Skeletal muscle tissue (tissue), 3 donors: ENCODE measurements at regions not wholly inside any gene's neighbourhood (a gene's known extent, or its start where the extent isn't known, plus 50 kb on each side); places are given as distances from the start of the nearest gene placed in this dataset.

ENCODE experiments used
- H3K27ac ChIP-seq: one replicate; pipeline ENCODE4 v1.7.0; 2013; ENCODE audit warnings: mild to moderate bottlenecking, low read depth, low read length, inconsistent platforms
- H3K27me3 ChIP-seq, 3 donors: one replicate each; pipeline ENCODE4 v1.7.0; 2013; ENCODE audit warnings: low read length in 3 of 3; ENCODE audit not compliant: control insufficient read depth in 3 of 3, insufficient read depth in 3 of 3
- H3K36me3 ChIP-seq, 3 donors: one replicate each; pipeline ENCODE4 v1.7.0; 2013; ENCODE audit warnings: low read length in 3 of 3; ENCODE audit not compliant: control insufficient read depth in 3 of 3, insufficient read depth in 3 of 3
- H3K4me1 ChIP-seq, 3 donors: one replicate each; pipeline ENCODE4 v1.7.0; 2013; ENCODE audit warnings: low read length in 3 of 3, mild to moderate bottlenecking in 3 of 3; ENCODE audit not compliant: control insufficient read depth in 3 of 3, insufficient read depth in 3 of 3
- H3K4me3 ChIP-seq, 3 donors: one replicate each; pipeline ENCODE4 v1.7.0; 2013; ENCODE audit warnings: low read length in 3 of 3
- H3K9ac ChIP-seq, 3 donors: one replicate each; pipeline ENCODE4 v1.7.0; 2013; ENCODE audit warnings: low read length in 3 of 3, mild to moderate bottlenecking in 3 of 3, moderate library complexity in 2 of 3, low read depth in 1 of 3
- H3K9me3 ChIP-seq, 3 donors: one replicate each; pipeline ENCODE4 v1.7.0; 2013; ENCODE audit warnings: low read length in 3 of 3; ENCODE audit not compliant: control insufficient read depth in 3 of 3
- donor health status: Osteomylitis.

DNA sequence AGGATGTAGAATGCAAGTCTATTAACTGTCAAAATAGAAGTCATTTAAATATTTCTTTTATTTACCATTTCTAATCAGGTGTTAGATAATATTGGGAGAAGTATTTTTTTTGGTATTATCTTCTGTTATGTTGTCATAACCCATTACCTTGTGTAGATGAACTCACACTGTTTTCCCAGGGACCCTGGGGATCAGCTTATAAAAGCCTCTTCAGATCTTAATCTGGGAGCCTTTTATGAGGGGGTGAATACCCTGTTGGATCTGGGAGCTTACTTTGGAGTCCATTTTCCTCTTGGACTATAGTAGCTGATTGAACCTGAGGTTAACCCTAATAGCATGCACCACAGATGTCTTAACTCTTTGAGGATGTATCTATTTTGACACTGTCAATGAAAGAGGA lies 176.3 kb upstream of the ATP2B1 start:
- Histone ChIP-seq H3K9me3 (no peaks in the 10 kb centered on the region), H3K36me3 (no peaks in the 10 kb centered on the region), H3K9ac (no peak overlapping the region)

DNA sequence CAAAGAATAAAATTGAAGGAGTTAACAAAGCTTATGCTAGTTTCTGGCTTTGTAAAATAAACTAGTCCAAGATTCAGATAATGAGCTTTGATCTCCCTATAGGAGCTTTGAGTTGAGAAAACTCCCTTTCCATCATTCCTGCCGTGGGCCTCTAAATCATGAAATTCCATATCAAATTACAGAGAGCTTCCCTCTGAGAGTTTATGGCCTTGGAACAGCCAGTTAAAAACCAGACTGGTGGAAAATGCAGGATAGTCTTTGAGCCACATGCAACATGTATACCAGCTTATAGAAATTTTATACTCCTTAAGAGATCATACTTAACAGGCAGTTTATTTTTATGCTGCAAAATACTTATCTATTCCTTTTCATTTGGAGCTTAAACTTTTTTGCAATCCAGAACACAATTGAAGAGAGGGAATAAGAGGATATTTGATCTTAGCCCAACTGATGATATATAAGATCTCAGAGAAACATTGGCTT lies 175.8 kb upstream of the ATP2B1 start:
- H3K4me1 ChIP-seq = no peaks in the 10 kb centered on the region
- H3K27ac ChIP-seq = no peak overlapping the region
- no peak overlapping the region for H3K9ac ChIP-seq
- H3K4me3 ChIP-seq = no peak overlapping the region
- H3K27me3 ChIP-seq = no peaks in the 10 kb centered on the region
- no peaks in the 10 kb centered on the region for H3K36me3 ChIP-seq
- no peaks in the 10 kb centered on the region for H3K9me3 ChIP-seq

More for the DNA sequence above, 176.3 kb upstream of the ATP2B1 start:
- Histone ChIP-seq H3K4me3 (no peak overlapping the region), H3K4me1 (no peaks in the 10 kb centered on the region), H3K27ac (no peak overlapping the region), H3K27me3 (no peaks in the 10 kb centered on the region)

DNA sequence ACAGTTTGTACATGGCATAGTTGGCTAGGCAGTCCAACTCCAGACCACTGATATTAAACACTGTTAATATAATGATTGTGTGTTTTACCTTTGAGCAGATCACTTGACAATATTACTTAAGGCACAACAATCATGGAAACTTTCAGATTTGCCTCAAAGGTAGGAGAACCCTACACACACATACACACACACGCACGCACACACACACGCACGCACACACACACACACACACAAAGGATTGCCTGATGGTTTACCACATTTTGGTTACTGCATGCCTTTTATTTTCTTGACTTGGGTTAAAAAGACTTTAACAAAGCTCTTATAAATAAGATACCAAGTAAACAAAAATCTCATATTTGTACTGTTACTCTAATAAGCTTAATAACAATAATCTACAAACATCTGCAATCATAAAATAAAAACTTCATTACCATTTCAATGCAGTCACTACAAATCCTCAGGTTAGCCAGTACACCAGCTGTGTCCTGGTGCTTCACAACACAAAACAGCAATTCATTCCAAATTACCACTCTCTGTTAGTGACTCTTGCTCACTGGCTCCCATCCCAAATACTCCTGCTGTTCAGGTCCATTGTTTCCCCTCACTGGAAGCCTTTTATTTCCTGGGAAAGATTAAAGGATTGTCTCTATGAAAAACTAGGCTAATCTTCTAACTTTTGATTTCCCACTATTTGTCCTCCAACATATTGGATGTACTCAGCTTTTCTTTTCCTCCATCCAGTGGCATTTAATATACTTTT lies 175.2 kb upstream of the ATP2B1 start:
- no peak overlapping the region for H3K4me3 ChIP-seq
- H3K4me1 ChIP-seq = no peaks in the 10 kb centered on the region
- no peaks in the 10 kb centered on the region for H3K9me3 ChIP-seq
- H3K9ac ChIP-seq = no peak overlapping the region
- no peaks in the 10 kb centered on the region for H3K36me3 ChIP-seq
- no peak overlapping the region for H3K27ac ChIP-seq
- H3K27me3 ChIP-seq = no peaks in the 10 kb centered on the region

GRCh38 chr12:89882792-89883191 lies 174.2 kb upstream of the ATP2B1 start:
- H3K9me3 ChIP-seq = no peaks in the 10 kb centered on the region
- H3K36me3 ChIP-seq = no peaks in the 10 kb centered on the region
- no peak overlapping the region for H3K4me3 ChIP-seq
- no peaks in the 10 kb centered on the region for H3K27me3 ChIP-seq
- H3K9ac ChIP-seq = no peak overlapping the region
- no peak overlapping the region for H3K27ac ChIP-seq
- no peaks in the 10 kb centered on the region for H3K4me1 ChIP-seq

DNA sequence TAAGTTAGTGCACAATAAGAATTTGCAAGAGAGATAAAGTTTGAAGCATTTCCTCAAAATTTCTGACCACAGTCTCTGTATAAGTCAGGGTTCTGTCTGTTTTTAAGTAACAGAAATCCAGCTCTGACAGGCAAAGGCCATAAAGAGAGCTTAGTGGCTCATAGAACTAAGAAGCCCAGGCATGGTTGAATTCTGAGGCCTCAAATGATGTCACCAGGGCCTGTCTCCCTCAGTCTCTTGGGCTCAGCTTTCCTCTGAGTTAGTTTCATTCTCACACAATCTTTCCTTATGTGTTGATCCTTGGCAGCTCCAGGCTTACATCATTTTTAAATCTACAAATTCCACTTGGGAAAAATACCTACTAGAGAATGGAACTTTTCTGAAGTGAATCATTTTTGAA lies 173.4 kb upstream of the ATP2B1 start:
- no peaks in the 10 kb centered on the region for H3K36me3 ChIP-seq
- H3K4me3 ChIP-seq = no peak overlapping the region
- no peak overlapping the region for H3K9ac ChIP-seq
- H3K9me3 ChIP-seq = no peaks in the 10 kb centered on the region
- no peaks in the 10 kb centered on the region for H3K27me3 ChIP-seq
- H3K27ac ChIP-seq = no peak overlapping the region
- no peaks in the 10 kb centered on the region for H3K4me1 ChIP-seq

DNA sequence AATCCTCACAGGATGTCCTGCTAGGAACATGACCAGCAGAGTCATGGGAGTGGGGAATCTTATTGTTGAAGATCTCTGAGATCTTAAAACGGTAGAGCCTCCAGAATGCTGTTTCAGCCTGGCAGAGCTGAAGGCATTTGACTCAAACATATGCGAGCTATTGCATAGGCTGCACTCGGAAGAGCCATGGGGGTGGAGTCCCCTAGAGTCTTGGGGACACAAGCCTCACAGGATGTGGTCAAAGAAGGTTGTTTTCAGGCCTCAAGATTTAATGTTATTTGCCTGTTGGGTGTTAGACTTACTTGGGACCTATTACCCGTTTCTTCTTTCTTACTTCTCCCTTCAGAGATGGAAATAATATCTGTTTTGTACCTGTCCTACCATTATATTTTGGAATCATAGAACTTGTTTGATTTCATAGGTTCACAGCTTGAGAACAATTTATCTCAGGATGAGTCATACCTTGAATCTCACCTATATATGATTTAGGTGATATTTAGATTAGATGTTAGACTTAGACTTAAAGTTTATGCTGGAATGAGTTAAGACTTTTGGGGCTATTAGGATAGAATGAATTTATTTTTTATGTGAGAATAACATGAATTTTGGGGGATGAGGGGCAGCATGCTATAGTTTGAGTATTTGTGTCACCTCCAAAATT lies 172.2 kb upstream of the ATP2B1 start:
- Histone ChIP-seq H3K4me3 (no peak overlapping the region), H3K27ac (no peak overlapping the region), H3K9me3 (no peaks in the 10 kb centered on the region), H3K4me1 (no peaks in the 10 kb centered on the region), H3K9ac (no peak overlapping the region), H3K36me3 (no peaks in the 10 kb centered on the region), H3K27me3 (no peaks in the 10 kb centered on the region)

- Histone ChIP-seq H3K9ac (no peak overlapping the region), H3K4me1 (no peaks in the 10 kb centered on the region), H3K4me3 (no peak overlapping the region), H3K9me3 (no peaks in the 10 kb centered on the region), H3K36me3 (no peaks in the 10 kb centered on the region), H3K27me3 (no peaks in the 10 kb centered on the region), H3K27ac (no peak overlapping the region)
Measured at GRCh38 chr12:89879766-89880165, 171.1 kb upstream of the ATP2B1 start.

- Histone ChIP-seq H3K4me1 (peaks cover 0 to 3% (median 2%) of the 10 kb centered on the region in 3 donors), H3K36me3 (no peaks in the 10 kb centered on the region), H3K27me3 (no peaks in the 10 kb centered on the region), H3K9me3 (no peaks in the 10 kb centered on the region), H3K4me3 (no peak overlapping the region), H3K27ac (no peak overlapping the region), H3K9ac (no peak overlapping the region)
Measured at GRCh38 chr12:89878950-89879349, 170.3 kb upstream of the ATP2B1 start.

DNA sequence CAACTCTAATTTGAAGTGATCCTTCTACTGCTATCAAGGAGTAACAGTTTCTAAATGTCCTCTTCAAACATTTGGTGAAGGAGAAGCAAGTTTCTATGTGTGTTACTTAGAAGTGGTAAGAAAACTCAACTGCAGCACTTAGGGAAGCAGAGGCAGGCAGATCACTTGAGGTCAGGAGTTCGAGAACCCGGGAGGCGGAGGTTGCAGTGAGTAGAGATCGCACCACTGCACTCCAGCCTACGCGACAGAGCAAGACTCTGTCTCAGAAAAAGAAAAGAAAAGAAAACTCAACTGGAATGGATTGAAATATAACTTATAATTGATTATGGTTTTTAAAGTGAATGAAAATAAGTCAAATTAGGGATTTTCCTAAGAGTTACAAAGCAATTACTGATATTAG lies 169.7 kb upstream of the ATP2B1 start:
- no peak overlapping the region for H3K9ac ChIP-seq
- H3K4me3 ChIP-seq = no peak overlapping the region
- no peaks in the 10 kb centered on the region for H3K36me3 ChIP-seq
- no peaks in the 10 kb centered on the region for H3K27me3 ChIP-seq
- no peak overlapping the region for H3K27ac ChIP-seq
- peaks cover 0 to 5% (median 3%) of the 10 kb centered on the region in 3 donors for H3K4me1 ChIP-seq
- H3K9me3 ChIP-seq = no peaks in the 10 kb centered on the region

GRCh38 chr12:89877671-89878070 lies 169.0 kb upstream of the ATP2B1 start:
- Histone ChIP-seq H3K4me1 (peaks cover 0 to 5% (median 3%) of the 10 kb centered on the region in 3 donors), H3K4me3 (no peak overlapping the region), H3K27me3 (no peaks in the 10 kb centered on the region), H3K9ac (no peak overlapping the region), H3K27ac (no peak overlapping the region), H3K9me3 (no peaks in the 10 kb centered on the region), H3K36me3 (no peaks in the 10 kb centered on the region)
